DMS153 treated with DMSO at 0.1 percent for 48 hours (cell line): ENCODE measurements at regions not wholly inside any gene's neighbourhood (a gene's known extent, or its start where the extent isn't known, plus 50 kb on each side); places are given as distances from the start of the nearest gene placed in this dataset.
A peak's percentile ranks its signal among the peaks of the same experiment; 100 is the strongest.

Experiments used
- DNase-seq: peaks from one replicate; lab custom pipeline; 2025; ENCODE audit not compliant: unreplicated experiment; lab: John Stamatoyannopoulos, UW

- no peak for DNase-seq
Measured at GRCh38 chr18:33517950-33518349, 60.1 kb upstream of the ASXL3 start.

- no peak for DNase-seq
Measured at GRCh38 chr18:33513027-33513426, 65.0 kb upstream of the ASXL3 start.

- no peak for DNase-seq
Measured at GRCh38 chr18:33507019-33507418, 66.5 kb upstream of the CCDC178 start.

- no peak for DNase-seq
Measured at GRCh38 chr18:33505798-33506197, 65.3 kb upstream of the CCDC178 start.

GRCh38 chr18:33505297-33505696 lies 64.8 kb upstream of the CCDC178 start:
- DNase-seq = no peak

GRCh38 chr18:33495278-33495677 lies 54.8 kb upstream of the CCDC178 start:
- peak; percentile 19 for DNase-seq
